ENCODE measurements at regions not wholly inside any gene's neighbourhood (a gene's known extent, or its start where the extent isn't known, plus 50 kb on each side); places are given as distances from the start of the nearest gene placed in this dataset.
"Not testable (repeated sequence)": the region's sequence is repeated elsewhere in the genome, so short reads cannot be mapped to it uniquely, and the experiment has no call there.

DNA sequence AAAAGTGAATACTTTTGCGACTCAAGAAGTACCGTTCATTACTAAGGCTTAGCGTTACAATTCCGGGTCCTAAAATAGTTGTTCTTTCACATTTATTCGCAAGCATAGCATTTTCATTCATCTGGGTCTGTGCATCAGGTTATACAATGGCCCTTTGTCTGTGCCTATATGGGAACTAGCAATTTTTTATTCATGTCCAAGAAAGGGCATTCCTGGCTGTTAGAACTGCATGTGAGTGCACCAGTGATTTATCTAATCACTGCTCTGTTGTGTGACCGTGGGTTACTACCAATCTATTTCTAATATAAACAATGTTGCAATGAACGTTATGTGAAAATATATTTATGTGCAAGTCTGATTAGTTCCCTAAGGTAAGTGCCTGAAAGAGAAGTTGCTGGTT is 63.8 kb downstream of the SPANXA1 start:
- H3K4me1 ChIP-seq; H3K36me3 ChIP-seq; H3K4me3 ChIP-seq; DNase-seq; H3K27ac ChIP-seq; H3K9me3 ChIP-seq; ATAC-seq (ENCODE audit: low FRiP score in 2 of 2); H3K27me3 ChIP-seq: not testable (repeated sequence)
- no CpG with 5 or more reads among the region's 7 CpGs for WGBS, 2 donors

DNA sequence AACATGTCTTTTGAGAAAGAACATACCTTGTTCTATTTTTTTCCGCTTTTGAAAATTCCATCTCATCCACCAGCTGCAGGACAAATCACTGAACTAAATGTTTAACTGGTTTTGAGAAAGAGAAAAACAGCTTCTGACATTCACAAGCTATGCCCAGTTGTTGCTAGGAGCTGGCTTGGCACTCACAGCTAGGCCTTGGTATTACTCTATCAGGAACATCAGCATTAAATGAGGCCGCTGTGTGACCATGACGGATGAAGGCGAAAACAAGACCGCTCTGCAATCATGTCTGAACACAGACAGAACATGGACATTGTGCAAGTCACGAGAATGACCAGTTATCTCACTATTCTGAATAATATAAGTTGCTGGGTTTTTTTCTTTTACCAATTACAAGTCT is 108.8 kb downstream of the SPANXA1 start:
- not testable (repeated sequence) for ATAC-seq (ENCODE audit: low FRiP score in 2 of 2); H3K9me3 ChIP-seq; H3K4me3 ChIP-seq; H3K36me3 ChIP-seq; H3K27me3 ChIP-seq; H3K4me1 ChIP-seq; DNase-seq; H3K27ac ChIP-seq
- no CpG with 5 or more reads among the region's 6 CpGs for WGBS, 2 donors

DNA sequence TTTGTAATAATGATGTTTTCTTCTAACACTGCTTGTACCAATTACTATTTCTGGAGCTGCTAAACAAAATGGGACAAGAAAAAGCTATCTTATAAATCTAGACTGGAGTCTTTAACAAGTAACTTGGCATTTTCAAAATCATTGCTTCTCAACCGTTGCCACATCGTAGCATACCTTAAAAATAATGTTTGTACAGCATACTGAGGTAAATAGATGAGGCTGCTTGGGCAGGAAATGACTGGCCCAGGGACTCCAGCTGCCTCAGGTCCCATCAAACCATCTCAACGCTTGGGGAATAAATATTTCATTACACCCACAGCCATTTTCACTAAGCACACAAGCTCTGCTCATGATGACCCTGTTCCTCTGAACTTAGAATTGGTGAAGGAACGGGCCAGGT is 115.1 kb downstream of the SPANXA1 start:
- DNase-seq (no peak), ATAC-seq (ENCODE audit: low FRiP score in 2 of 2) (no peak)
- TF ChIP-seq EP300 (IDR thresholded peaks at IDR 0.05) (no peak), POLR2A (IDR thresholded peaks at IDR 0.05) (no peak), POLR2AphosphoS5 (IDR thresholded peaks at IDR 0.05) (no peak)
- TF ChIP-seq, protein P1, sequence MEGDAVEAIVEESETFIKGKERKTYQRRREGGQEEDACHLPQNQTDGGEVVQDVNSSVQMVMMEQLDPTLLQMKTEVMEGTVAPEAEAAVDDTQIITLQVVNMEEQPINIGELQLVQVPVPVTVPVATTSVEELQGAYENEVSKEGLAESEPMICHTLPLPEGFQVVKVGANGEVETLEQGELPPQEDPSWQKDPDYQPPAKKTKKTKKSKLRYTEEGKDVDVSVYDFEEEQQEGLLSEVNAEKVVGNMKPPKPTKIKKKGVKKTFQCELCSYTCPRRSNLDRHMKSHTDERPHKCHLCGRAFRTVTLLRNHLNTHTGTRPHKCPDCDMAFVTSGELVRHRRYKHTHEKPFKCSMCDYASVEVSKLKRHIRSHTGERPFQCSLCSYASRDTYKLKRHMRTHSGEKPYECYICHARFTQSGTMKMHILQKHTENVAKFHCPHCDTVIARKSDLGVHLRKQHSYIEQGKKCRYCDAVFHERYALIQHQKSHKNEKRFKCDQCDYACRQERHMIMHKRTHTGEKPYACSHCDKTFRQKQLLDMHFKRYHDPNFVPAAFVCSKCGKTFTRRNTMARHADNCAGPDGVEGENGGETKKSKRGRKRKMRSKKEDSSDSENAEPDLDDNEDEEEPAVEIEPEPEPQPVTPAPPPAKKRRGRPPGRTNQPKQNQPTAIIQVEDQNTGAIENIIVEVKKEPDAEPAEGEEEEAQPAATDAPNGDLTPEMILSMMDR (IDR thresholded peaks at IDR 0.05) = no peak
- no peaks in the 10 kb centered on the region for H3K4me1 ChIP-seq
- no peaks in the 10 kb centered on the region for H3K9me3 ChIP-seq
- H3K4me3 ChIP-seq = no peak overlapping the region
- WGBS, 2 donors = 63 to 69% methylated on average over 3 to 4 of the region's 4 CpGs
- H3K36me3 ChIP-seq = no peaks in the 10 kb centered on the region
- H3K27me3 ChIP-seq = no peaks in the 10 kb centered on the region
- no peak overlapping the region for H3K27ac ChIP-seq

DNA sequence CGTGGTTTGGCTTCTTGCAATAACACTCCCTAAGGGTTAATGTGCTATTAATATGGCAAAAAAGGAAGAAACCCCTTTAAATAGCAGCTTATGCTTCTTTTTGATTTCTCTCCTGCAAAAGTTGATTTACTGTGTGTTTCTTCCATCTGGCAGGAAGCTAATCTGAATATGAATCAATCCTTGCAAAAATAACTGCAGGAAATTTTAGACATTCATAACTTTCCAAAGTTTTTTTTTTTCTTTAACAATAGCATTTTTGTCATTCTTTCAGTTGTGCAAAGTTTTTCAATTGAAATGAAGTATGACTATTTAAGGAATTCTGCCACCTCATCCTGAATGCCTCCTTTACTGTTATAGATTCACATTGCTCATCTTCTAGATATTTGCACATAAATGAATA is 115.6 kb downstream of the SPANXA1 start:
- 17 to 29% methylated on average over 1 of the region's 1 CpG for WGBS, 2 donors
- Histone ChIP-seq H3K4me1 (no peaks in the 10 kb centered on the region), H3K27ac (no peak overlapping the region), H3K9me3 (no peaks in the 10 kb centered on the region), H3K27me3 (no peaks in the 10 kb centered on the region), H3K4me3 (no peak overlapping the region), H3K36me3 (no peaks in the 10 kb centered on the region)
- DNase-seq (no peak), ATAC-seq (ENCODE audit: low FRiP score in 2 of 2) (no peak)
- TF ChIP-seq POLR2A (IDR thresholded peaks at IDR 0.05) (no peak), POLR2AphosphoS5 (IDR thresholded peaks at IDR 0.05) (no peak), EP300 (IDR thresholded peaks at IDR 0.05) (no peak)
- TF ChIP-seq, protein P1 (IDR thresholded peaks at IDR 0.05) = no peak

DNA sequence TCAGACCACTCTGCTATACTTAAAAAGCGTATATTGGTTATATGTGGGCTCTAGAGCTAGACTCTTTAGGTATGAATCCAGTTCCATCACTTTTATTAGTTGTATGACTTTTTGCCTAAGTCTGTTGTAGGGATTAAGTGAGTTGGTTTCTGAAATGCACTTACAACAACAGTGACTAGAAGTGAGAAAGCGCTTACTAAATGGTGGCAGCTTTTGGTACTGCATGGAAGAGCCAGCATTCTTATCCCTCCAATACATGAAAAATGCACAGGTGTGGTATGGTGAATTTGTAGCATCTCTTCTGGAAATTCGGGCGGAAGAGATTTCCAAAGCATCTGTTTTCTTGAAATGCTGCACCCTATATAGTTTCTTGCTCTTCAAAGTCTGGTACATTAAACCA is 117.1 kb downstream of the SPANXA1 start:
- Histone ChIP-seq H3K27me3 (no peaks in the 10 kb centered on the region), H3K9me3 (no peaks in the 10 kb centered on the region), H3K4me1 (no peaks in the 10 kb centered on the region), H3K4me3 (no peak overlapping the region), H3K36me3 (no peaks in the 10 kb centered on the region), H3K27ac (no peak overlapping the region)
- DNase-seq (no peak), ATAC-seq (ENCODE audit: low FRiP score in 2 of 2) (no peak)
- WGBS, 2 donors = 63 to 77% methylated on average over 4 of the region's 4 CpGs
- TF ChIP-seq POLR2A (IDR thresholded peaks at IDR 0.05) (no peak), EP300 (IDR thresholded peaks at IDR 0.05) (no peak), POLR2AphosphoS5 (IDR thresholded peaks at IDR 0.05) (no peak)
- TF ChIP-seq, protein P1 (IDR thresholded peaks at IDR 0.05) = no peak

DNA sequence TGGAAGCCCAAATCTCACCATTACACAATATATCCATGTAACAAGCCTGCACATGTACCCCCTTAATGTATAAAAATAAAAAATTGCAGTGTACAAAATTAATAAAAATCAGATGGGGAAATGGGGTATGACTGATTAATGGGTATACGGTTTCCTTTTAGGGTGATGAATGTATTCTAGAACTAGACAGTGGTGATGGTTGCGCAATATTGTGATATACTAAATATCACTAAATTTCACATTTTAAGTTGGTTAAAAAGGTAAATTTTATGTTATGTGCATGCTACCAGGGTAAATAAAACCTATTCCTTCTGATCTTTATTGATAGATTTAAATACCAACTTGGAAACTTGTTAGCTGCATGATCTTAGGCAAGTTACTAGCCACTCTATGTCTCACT is 129.4 kb downstream of the SPANXA1 start:
- 97 to 98% methylated on average over 2 of the region's 2 CpGs for WGBS, 2 donors
- Histone ChIP-seq H3K36me3 (no peaks in the 10 kb centered on the region), H3K9me3 (no peaks in the 10 kb centered on the region), H3K27me3 (no peaks in the 10 kb centered on the region), H3K27ac (no peak overlapping the region), H3K4me3 (no peak overlapping the region), H3K4me1 (no peaks in the 10 kb centered on the region)
- DNase-seq (no peak), ATAC-seq (ENCODE audit: low FRiP score in 2 of 2) (no peak)
- TF ChIP-seq POLR2AphosphoS5 (IDR thresholded peaks at IDR 0.05) (no peak), EP300 (IDR thresholded peaks at IDR 0.05) (no peak), POLR2A (IDR thresholded peaks at IDR 0.05) (no peak)
